ENCODE measurements at regions not wholly inside any gene's neighbourhood (a gene's known extent, or its start where the extent isn't known, plus 50 kb on each side); places are given as distances from the start of the nearest gene placed in this dataset.

- Histone ChIP-seq H3K27me3 (ENCODE audit: control insufficient read depth, insufficient read depth, low read length) (no peaks in the 10 kb centered on the region), H4K20me1 (ENCODE audit: control insufficient read depth, extremely low read depth, insufficient read depth, low read length) (no peaks in the 10 kb centered on the region), H2AFZ (ENCODE audit: low read length) (no peak overlapping the region)
These were observed 1491.9 kb upstream of the CDH6 start for GRCh38 chr5:29701600-29701999.

GRCh38 chr5:29697785-29698414 is 1495.6 kb upstream of the CDH6 start:
- Histone ChIP-seq H3K9me3 (ENCODE audit: control insufficient read depth, insufficient read depth, low read depth, low read length) (no peaks in the 10 kb centered on the region), H3K79me2 (ENCODE audit: control insufficient read depth, insufficient read depth, low read length) (no peaks in the 10 kb centered on the region), H3K36me3 (ENCODE audit: control insufficient read depth, insufficient read depth, low read length) (no peaks in the 10 kb centered on the region), H3K9ac (ENCODE audit: insufficient read depth, low read length) (no peak overlapping the region), H2AFZ (ENCODE audit: low read length) (no peak overlapping the region), H3K27me3 (ENCODE audit: control insufficient read depth, insufficient read depth, low read length) (no peaks in the 10 kb centered on the region), H3K4me2 (ENCODE audit: extremely low read depth, insufficient read depth, low read length) (no peak overlapping the region), H3K4me3 (replicated peaks in 1 of 4; ENCODE audit: control extremely low read depth in 1 of 4, insufficient read depth in 1 of 4, low read depth in 3 of 4, low read length in 4 of 4) (no peak overlapping the region), H4K20me1 (ENCODE audit: control insufficient read depth, extremely low read depth, insufficient read depth, low read length) (no peaks in the 10 kb centered on the region), H3K4me1 (ENCODE audit: control insufficient read depth, extremely low read depth, insufficient read depth, low read length) (no peaks in the 10 kb centered on the region), H3K27ac (ENCODE audit: insufficient read depth, low read length) (no peak overlapping the region)
- DNase-seq (ENCODE audit: low read depth in 2 of 2), result no peak
- TF ChIP-seq CTCF (conservative IDR thresholded peaks at IDR 0.05 in 1 of 2, IDR thresholded peaks at IDR 0.05 in 1 of 2; ENCODE audit: low read depth in 1 of 2, low read length in 2 of 2) (no peak), EZH2 (IDR thresholded peaks at IDR 0.05; ENCODE audit: low read length, missing control alignments) (no peak)

More at GRCh38 chr5:29701600-29701999, 1491.9 kb upstream of the CDH6 start:
- Histone ChIP-seq H3K4me1 (ENCODE audit: control insufficient read depth, extremely low read depth, insufficient read depth, low read length) (no peaks in the 10 kb centered on the region), H3K9ac (ENCODE audit: insufficient read depth, low read length) (no peak overlapping the region), H3K9me3 (ENCODE audit: control insufficient read depth, insufficient read depth, low read depth, low read length) (no peaks in the 10 kb centered on the region), H3K79me2 (ENCODE audit: control insufficient read depth, insufficient read depth, low read length) (no peaks in the 10 kb centered on the region), H3K4me2 (ENCODE audit: extremely low read depth, insufficient read depth, low read length) (no peak overlapping the region), H3K36me3 (ENCODE audit: control insufficient read depth, insufficient read depth, low read length) (no peaks in the 10 kb centered on the region), H3K27ac (ENCODE audit: insufficient read depth, low read length) (no peak overlapping the region), H3K4me3 (replicated peaks in 1 of 4; ENCODE audit: control extremely low read depth in 1 of 4, insufficient read depth in 1 of 4, low read depth in 3 of 4, low read length in 4 of 4) (no peak overlapping the region)
- TF ChIP-seq EZH2 (IDR thresholded peaks at IDR 0.05; ENCODE audit: low read length, missing control alignments), result no peak
- TF ChIP-seq CTCF (conservative IDR thresholded peaks at IDR 0.05 in 1 of 2, IDR thresholded peaks at IDR 0.05 in 1 of 2; ENCODE audit: low read depth in 1 of 2, low read length in 2 of 2), result no peak
- DNase-seq (ENCODE audit: low read depth in 2 of 2), result no peak

GRCh38 chr5:29697278-29697677 is 1496.2 kb upstream of the CDH6 start:
- no peaks in the 10 kb centered on the region for H3K79me2 ChIP-seq (ENCODE audit: control insufficient read depth, insufficient read depth, low read length)
- H3K27ac ChIP-seq (ENCODE audit: insufficient read depth, low read length), result no peak overlapping the region
- no peak overlapping the region for H3K4me2 ChIP-seq (ENCODE audit: extremely low read depth, insufficient read depth, low read length)
- H3K9me3 ChIP-seq (ENCODE audit: control insufficient read depth, insufficient read depth, low read depth, low read length), result no peaks in the 10 kb centered on the region
- H3K27me3 ChIP-seq (ENCODE audit: control insufficient read depth, insufficient read depth, low read length), result no peaks in the 10 kb centered on the region
- DNase-seq (ENCODE audit: low read depth in 2 of 2), result no peak
- no peak for TF ChIP-seq EZH2 (IDR thresholded peaks at IDR 0.05; ENCODE audit: low read length, missing control alignments)
- no peak for TF ChIP-seq CTCF (conservative IDR thresholded peaks at IDR 0.05 in 1 of 2, IDR thresholded peaks at IDR 0.05 in 1 of 2; ENCODE audit: low read depth in 1 of 2, low read length in 2 of 2)
- H3K4me3 ChIP-seq (replicated peaks in 1 of 4; ENCODE audit: control extremely low read depth in 1 of 4, insufficient read depth in 1 of 4, low read depth in 3 of 4, low read length in 4 of 4), result no peak overlapping the region
- H3K36me3 ChIP-seq (ENCODE audit: control insufficient read depth, insufficient read depth, low read length), result no peaks in the 10 kb centered on the region
- H3K9ac ChIP-seq (ENCODE audit: insufficient read depth, low read length), result no peak overlapping the region
- H3K4me1 ChIP-seq (ENCODE audit: control insufficient read depth, extremely low read depth, insufficient read depth, low read length), result no peaks in the 10 kb centered on the region
- no peak overlapping the region for H2AFZ ChIP-seq (ENCODE audit: low read length)
- H4K20me1 ChIP-seq (ENCODE audit: control insufficient read depth, extremely low read depth, insufficient read depth, low read length), result no peaks in the 10 kb centered on the region

All from fibroblast of lung (primary cell).